RWPE2 (cell line): ENCODE measurements at regions not wholly inside any gene's neighbourhood (a gene's known extent, or its start where the extent isn't known, plus 50 kb on each side); places are given as distances from the start of the nearest gene placed in this dataset.

ENCODE experiments used
- ATAC-seq: fragments of 200-7000 bp; cut with Tn5 transposase; 3 replicates; pipeline ENCODE4 v1.9.1; 2021; ENCODE audit warnings: low read depth
- DNase-seq: peaks from one replicate; pipeline ENCODE4 v3.0.0-alpha.2; 2020; ENCODE audit warnings: low spot score
- H3K27ac ChIP-seq: fragments of 450-650 bp; 2 replicates; pipeline ENCODE4 v1.5.1; 2017; ENCODE audit warnings: mild to moderate bottlenecking; ENCODE audit not compliant: poor library complexity, severe bottlenecking
- H3K27me3 ChIP-seq: fragments of 250-450 bp; sonication (Bioruptor Pico); 2 replicates; pipeline ENCODE4 v1.5.1; 2021; ENCODE audit warnings: mild to moderate bottlenecking, moderate library complexity; ENCODE audit not compliant: insufficient read depth, poor library complexity, severe bottlenecking
- H3K36me3 ChIP-seq: fragments of 250-450 bp; sonication (Bioruptor Pico); 2 replicates; pipeline ENCODE4 v1.5.1; 2020; ENCODE audit warnings: low read depth, mild to moderate bottlenecking, moderate library complexity
- H3K4me1 ChIP-seq: fragments of 250-450 bp; sonication (Bioruptor Pico); 2 replicates; pipeline ENCODE4 v1.5.1; 2021; ENCODE audit warnings: mild to moderate bottlenecking, moderate library complexity; ENCODE audit not compliant: insufficient read depth, poor library complexity, severe bottlenecking
- H3K4me3 ChIP-seq: fragments of 250-450 bp; sonication (Bioruptor Pico); 2 replicates; pipeline ENCODE4 v1.5.1; 2021; ENCODE audit warnings: mild to moderate bottlenecking, moderate library complexity; ENCODE audit not compliant: severe bottlenecking
- H3K9me3 ChIP-seq: fragments of 250-450 bp; sonication (Bioruptor Pico); 2 replicates; pipeline ENCODE4 v1.5.1; 2021; ENCODE audit warnings: mild to moderate bottlenecking, moderate library complexity; ENCODE audit not compliant: severe bottlenecking
- CTCF ChIP-seq: fragments of 450-650 bp; IDR thresholded peaks from one replicate; pipeline ENCODE4 v1.5.1; 2017; ENCODE audit warnings: mild to moderate bottlenecking, moderate library complexity; ENCODE audit not compliant: poor library complexity, severe bottlenecking

- ATAC-seq = no peak
These were observed 176.2 kb downstream of the SMC2 start for GRCh38 chr9:104269996-104270963.

GRCh38 chr9:104276709-104277245, 182.7 kb downstream of the SMC2 start:
- TF ChIP-seq CTCF = no peak
- ATAC-seq = no peak
- H3K36me3 ChIP-seq = no peaks in the 10 kb centered on the region
- H3K4me3 ChIP-seq = no peak overlapping the region
- DNase-seq = no peak
- peaks cover 3% of the 10 kb centered on the region for H3K4me1 ChIP-seq
- no peaks in the 10 kb centered on the region for H3K27me3 ChIP-seq
- H3K27ac ChIP-seq = no peak overlapping the region
- H3K9me3 ChIP-seq = no peaks in the 10 kb centered on the region

More at GRCh38 chr9:104269996-104270963, 176.2 kb downstream of the SMC2 start:
- no peak overlapping the region for H3K4me3 ChIP-seq
- no peaks in the 10 kb centered on the region for H3K4me1 ChIP-seq
- H3K27me3 ChIP-seq = no peaks in the 10 kb centered on the region
- DNase-seq = no peak
- H3K27ac ChIP-seq = no peak overlapping the region
- TF ChIP-seq CTCF = no peak
- H3K9me3 ChIP-seq = no peaks in the 10 kb centered on the region
- H3K36me3 ChIP-seq = no peaks in the 10 kb centered on the region

- H3K27me3 ChIP-seq = no peaks in the 10 kb centered on the region
- TF ChIP-seq CTCF = no peak
- ATAC-seq (no peak), DNase-seq (no peak)
- H3K9me3 ChIP-seq = no peaks in the 10 kb centered on the region
- peaks cover 3% of the 10 kb centered on the region for H3K4me1 ChIP-seq
- H3K27ac ChIP-seq = no peak overlapping the region
- no peak overlapping the region for H3K4me3 ChIP-seq
- no peaks in the 10 kb centered on the region for H3K36me3 ChIP-seq
These were observed 184.9 kb downstream of the SMC2 start for GRCh38 chr9:104278929-104279496.

- no peaks in the 10 kb centered on the region for H3K36me3 ChIP-seq
- TF ChIP-seq CTCF = no peak
- no peak overlapping the region for H3K4me3 ChIP-seq
- no peaks in the 10 kb centered on the region for H3K9me3 ChIP-seq
- no peak for DNase-seq
- H3K4me1 ChIP-seq = peaks cover 3% of the 10 kb centered on the region
- no peak overlapping the region for H3K27ac ChIP-seq
- peak; percentile 42; the same call in 1 of the 3 replicates for ATAC-seq
- H3K27me3 ChIP-seq = no peaks in the 10 kb centered on the region
These were observed 185.5 kb downstream of the SMC2 start for GRCh38 chr9:104279535-104280177.
